DOHH2 (cell line): ENCODE measurements at regions not wholly inside any gene's neighbourhood (a gene's known extent, or its start where the extent isn't known, plus 50 kb on each side); places are given as distances from the start of the nearest gene placed in this dataset.

ENCODE experiments used
- EZH2phosphoT487 ChIP-seq: fragments of 200-600 bp; sonication (generic); IDR thresholded peaks from 2 replicates; pipeline ENCODE4 v1.6.1; 2017; ENCODE audit warnings: borderline replicate concordance, mild to moderate bottlenecking, antibody characterized with exemption, low read length, moderate library complexity, mixed read lengths
- TF ChIP-seq, protein P1 (sequence below): fragments of 200-600 bp; sonication (generic); IDR thresholded peaks from one replicate; pipeline ENCODE4 v1.5.1; 2014; ENCODE audit warnings: antibody characterized with exemption, mild to moderate bottlenecking, low read depth, low read length; ENCODE audit not compliant: poor library complexity, severe bottlenecking

DNA sequence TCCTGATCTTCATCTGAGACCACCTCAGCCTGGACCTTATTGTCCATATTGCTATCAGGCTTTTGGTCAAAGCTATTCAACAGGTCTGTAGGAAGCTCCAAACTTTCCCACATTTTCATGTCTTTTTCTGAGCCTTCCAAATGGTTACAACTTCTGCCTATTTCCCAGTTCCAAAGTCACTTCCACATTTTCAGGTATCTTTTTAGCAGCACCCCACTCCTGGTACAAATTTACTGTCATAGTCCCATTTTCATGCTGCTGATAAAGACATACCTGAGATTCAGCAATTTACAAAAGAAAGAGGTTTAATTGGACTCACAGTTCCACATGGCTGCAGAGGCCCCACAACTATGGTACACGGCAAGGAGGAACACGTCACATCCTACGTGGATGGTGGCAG is 815.5 kb downstream of the KCNJ2 start:
- TF ChIP-seq, protein P1, sequence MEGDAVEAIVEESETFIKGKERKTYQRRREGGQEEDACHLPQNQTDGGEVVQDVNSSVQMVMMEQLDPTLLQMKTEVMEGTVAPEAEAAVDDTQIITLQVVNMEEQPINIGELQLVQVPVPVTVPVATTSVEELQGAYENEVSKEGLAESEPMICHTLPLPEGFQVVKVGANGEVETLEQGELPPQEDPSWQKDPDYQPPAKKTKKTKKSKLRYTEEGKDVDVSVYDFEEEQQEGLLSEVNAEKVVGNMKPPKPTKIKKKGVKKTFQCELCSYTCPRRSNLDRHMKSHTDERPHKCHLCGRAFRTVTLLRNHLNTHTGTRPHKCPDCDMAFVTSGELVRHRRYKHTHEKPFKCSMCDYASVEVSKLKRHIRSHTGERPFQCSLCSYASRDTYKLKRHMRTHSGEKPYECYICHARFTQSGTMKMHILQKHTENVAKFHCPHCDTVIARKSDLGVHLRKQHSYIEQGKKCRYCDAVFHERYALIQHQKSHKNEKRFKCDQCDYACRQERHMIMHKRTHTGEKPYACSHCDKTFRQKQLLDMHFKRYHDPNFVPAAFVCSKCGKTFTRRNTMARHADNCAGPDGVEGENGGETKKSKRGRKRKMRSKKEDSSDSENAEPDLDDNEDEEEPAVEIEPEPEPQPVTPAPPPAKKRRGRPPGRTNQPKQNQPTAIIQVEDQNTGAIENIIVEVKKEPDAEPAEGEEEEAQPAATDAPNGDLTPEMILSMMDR: no peak
- TF ChIP-seq EZH2phosphoT487: no peak
